ENCODE measurements at regions not wholly inside any gene's neighbourhood (a gene's known extent, or its start where the extent isn't known, plus 50 kb on each side); places are given as distances from the start of the nearest gene placed in this dataset.

DNA sequence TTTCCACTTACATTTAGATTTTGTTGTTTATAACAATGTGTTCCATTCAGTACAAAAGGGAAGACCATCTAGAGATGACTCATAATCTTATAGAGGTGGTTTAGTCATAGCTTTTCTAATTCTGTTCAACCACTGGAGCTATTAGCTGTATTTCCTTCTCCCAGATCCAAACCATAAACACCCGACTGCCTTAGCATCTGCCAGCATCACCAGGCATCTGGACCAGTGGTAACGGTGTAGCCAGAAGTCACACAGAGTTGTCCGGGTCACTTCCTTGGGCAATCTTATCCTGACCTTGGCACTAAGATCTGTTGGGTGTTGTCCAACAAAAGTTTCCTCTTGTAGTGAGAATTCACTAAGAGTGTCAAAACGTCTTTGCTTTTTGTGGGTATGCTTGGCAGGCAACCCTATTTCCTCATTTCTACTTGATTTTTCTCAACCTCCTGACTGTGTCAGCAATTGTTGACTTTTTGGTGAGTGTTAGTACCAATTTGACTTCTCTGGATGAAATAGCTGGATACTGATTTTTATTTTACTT is 372.1 kb upstream of the B3GALT2 start:
- Histone ChIP-seq H3K79me2 (ENCODE audit: low read depth) (no peaks in the 10 kb centered on the region), H3K9ac (no peak overlapping the region), H3K4me2 (no peak overlapping the region), H3K4me1 (peaks cover 3% of the 10 kb centered on the region), H3K27ac (no peak overlapping the region), H3K4me3 (no peak overlapping the region), H2AFZ (replicated peaks) (peak overlapping the region; percentile 21), H3K27me3 (no peaks in the 10 kb centered on the region), H3K36me3 (no peaks in the 10 kb centered on the region), H3F3A (ENCODE audit: low read depth) (no peaks in the 10 kb centered on the region), H4K20me1 (ENCODE audit: low read depth) (no peaks in the 10 kb centered on the region), H3K9me3 (ENCODE audit: low read depth) (no peaks in the 10 kb centered on the region)
- no peak for DNase-seq (ENCODE audit: low spot score)
- peaks cover 8% of the 10 kb centered on the region for H3K4me1 Mint-ChIP-seq
- H3K4me3 Mint-ChIP-seq = no peak overlapping the region
- H3K36me3 Mint-ChIP-seq = no peaks in the 10 kb centered on the region
- TF ChIP-seq EZH2phosphoT487 (IDR thresholded peaks at IDR 0.05) = no peak
- TF ChIP-seq, protein P1, sequence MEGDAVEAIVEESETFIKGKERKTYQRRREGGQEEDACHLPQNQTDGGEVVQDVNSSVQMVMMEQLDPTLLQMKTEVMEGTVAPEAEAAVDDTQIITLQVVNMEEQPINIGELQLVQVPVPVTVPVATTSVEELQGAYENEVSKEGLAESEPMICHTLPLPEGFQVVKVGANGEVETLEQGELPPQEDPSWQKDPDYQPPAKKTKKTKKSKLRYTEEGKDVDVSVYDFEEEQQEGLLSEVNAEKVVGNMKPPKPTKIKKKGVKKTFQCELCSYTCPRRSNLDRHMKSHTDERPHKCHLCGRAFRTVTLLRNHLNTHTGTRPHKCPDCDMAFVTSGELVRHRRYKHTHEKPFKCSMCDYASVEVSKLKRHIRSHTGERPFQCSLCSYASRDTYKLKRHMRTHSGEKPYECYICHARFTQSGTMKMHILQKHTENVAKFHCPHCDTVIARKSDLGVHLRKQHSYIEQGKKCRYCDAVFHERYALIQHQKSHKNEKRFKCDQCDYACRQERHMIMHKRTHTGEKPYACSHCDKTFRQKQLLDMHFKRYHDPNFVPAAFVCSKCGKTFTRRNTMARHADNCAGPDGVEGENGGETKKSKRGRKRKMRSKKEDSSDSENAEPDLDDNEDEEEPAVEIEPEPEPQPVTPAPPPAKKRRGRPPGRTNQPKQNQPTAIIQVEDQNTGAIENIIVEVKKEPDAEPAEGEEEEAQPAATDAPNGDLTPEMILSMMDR (IDR thresholded peaks at IDR 0.05) = no peak
- no peak for TF ChIP-seq EZH2 (IDR thresholded peaks at IDR 0.05)
- no peaks in the 10 kb centered on the region for H3K9me3 Mint-ChIP-seq
- peaks cover 2% of the 10 kb centered on the region for H3K27me3 Mint-ChIP-seq (ENCODE audit: insufficient read depth, low read depth)
- no peak overlapping the region for H3K27ac Mint-ChIP-seq

DNA sequence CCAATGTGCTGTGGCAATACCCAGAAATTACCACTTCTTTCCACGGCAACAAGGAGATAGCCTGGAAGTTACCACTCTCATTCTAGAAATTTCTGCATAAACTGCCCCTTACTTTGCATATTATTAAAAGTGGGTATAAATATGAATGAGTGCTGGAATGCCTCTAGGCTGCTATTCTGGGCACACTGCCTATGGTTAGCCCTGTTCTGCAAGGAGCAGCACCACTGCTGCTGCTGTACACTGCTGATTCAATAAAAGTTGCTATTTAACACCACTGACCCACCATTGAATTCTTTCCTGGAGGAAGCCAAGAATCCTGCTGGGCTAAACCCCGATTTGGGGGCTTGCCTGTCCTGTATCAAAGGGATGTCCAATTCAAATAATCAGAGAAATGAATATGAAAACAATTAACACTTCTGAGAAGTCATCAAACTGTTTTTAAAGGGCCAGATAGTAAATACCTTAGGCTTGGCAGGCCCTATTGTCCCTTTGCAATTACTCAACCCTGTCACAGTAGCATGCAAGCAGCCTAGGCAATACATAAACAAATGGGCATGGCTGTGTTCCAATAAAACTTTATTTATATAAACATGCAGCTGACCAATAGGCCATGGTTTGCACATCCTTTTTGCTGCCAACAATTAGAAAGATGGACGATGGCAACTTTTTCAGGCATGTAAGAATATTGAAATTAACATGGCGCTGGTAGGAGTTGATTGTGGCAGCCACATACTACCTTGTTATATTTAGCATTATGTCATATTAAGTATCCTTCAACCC is 369.4 kb upstream of the B3GALT2 start:
- H3K36me3 Mint-ChIP-seq = no peaks in the 10 kb centered on the region
- Histone ChIP-seq H3K4me3 (no peak overlapping the region), H3F3A (ENCODE audit: low read depth) (no peaks in the 10 kb centered on the region), H3K79me2 (ENCODE audit: low read depth) (no peaks in the 10 kb centered on the region), H3K9me3 (ENCODE audit: low read depth) (no peaks in the 10 kb centered on the region), H3K27me3 (no peaks in the 10 kb centered on the region), H2AFZ (replicated peaks) (no peak overlapping the region), H3K4me2 (no peak overlapping the region), H3K4me1 (no peaks in the 10 kb centered on the region), H3K36me3 (no peaks in the 10 kb centered on the region), H3K9ac (no peak overlapping the region), H4K20me1 (ENCODE audit: low read depth) (no peaks in the 10 kb centered on the region), H3K27ac (no peak overlapping the region)
- H3K27me3 Mint-ChIP-seq (ENCODE audit: insufficient read depth, low read depth) = no peaks in the 10 kb centered on the region
- no peak overlapping the region for H3K4me3 Mint-ChIP-seq
- TF ChIP-seq EZH2phosphoT487 (IDR thresholded peaks at IDR 0.05) (no peak), EZH2 (IDR thresholded peaks at IDR 0.05) (no peak)
- TF ChIP-seq, protein P1 (IDR thresholded peaks at IDR 0.05) = no peak
- no peak for DNase-seq (ENCODE audit: low spot score)
- no peak overlapping the region for H3K27ac Mint-ChIP-seq
- no peaks in the 10 kb centered on the region for H3K9me3 Mint-ChIP-seq
- peaks cover 8% of the 10 kb centered on the region for H3K4me1 Mint-ChIP-seq

DNA sequence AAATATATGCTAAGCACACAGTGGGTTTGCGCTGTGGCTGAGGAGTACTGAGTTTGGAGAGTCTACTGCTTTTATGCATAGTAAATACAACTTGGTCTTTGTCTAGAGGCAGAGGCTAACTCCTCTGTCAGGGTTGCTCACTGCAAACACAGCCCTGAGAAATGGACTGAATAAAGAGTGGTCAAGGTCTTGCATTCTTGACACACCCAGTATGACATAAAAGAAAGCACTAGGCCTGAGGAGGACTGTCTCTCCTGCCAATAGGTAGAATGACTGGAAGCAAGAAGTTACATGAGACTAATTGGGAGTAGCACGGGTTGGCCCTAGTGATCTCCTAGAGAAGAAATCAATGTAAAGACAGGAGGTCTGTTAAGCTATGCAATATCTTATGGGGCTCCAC is 367.2 kb upstream of the B3GALT2 start:
- Mint-ChIP-seq H3K4me3 (no peak overlapping the region), H3K27ac (no peak overlapping the region)
- H3K4me2 ChIP-seq = no peak overlapping the region

More for the DNA sequence above, 367.2 kb upstream of the B3GALT2 start:
- TF ChIP-seq EZH2phosphoT487 (IDR thresholded peaks at IDR 0.05) (no peak), EZH2 (IDR thresholded peaks at IDR 0.05) (no peak)
- TF ChIP-seq, protein P1 (IDR thresholded peaks at IDR 0.05) = no peak
- no peak overlapping the region for H2AFZ ChIP-seq (replicated peaks)
- peaks cover 2% of the 10 kb centered on the region for H3K27me3 Mint-ChIP-seq (ENCODE audit: insufficient read depth, low read depth)
- no peak overlapping the region for H3K4me3 ChIP-seq
- no peaks in the 10 kb centered on the region for H3K27me3 ChIP-seq
- H3K9me3 Mint-ChIP-seq = no peaks in the 10 kb centered on the region
- H3K4me1 ChIP-seq = no peaks in the 10 kb centered on the region
- no peaks in the 10 kb centered on the region for H3K79me2 ChIP-seq (ENCODE audit: low read depth)
- no peaks in the 10 kb centered on the region for H3K4me1 Mint-ChIP-seq
- no peaks in the 10 kb centered on the region for H3K36me3 ChIP-seq
- H3K36me3 Mint-ChIP-seq = no peaks in the 10 kb centered on the region
- no peak overlapping the region for H3K9ac ChIP-seq
- H3F3A ChIP-seq (ENCODE audit: low read depth) = no peaks in the 10 kb centered on the region
- no peak overlapping the region for H3K27ac ChIP-seq
- no peaks in the 10 kb centered on the region for H4K20me1 ChIP-seq (ENCODE audit: low read depth)
- H3K9me3 ChIP-seq (ENCODE audit: low read depth) = no peaks in the 10 kb centered on the region
- no peak for DNase-seq (ENCODE audit: low spot score)

Data from neural progenitor cell (in vitro differentiated cells).